Skeletal muscle tissue (tissue), 3 donors: ENCODE measurements at regions not wholly inside any gene's neighbourhood (a gene's known extent, or its start where the extent isn't known, plus 50 kb on each side); places are given as distances from the start of the nearest gene placed in this dataset.

Experiments
- H3K27ac ChIP-seq: one replicate; pipeline ENCODE4 v1.7.0; 2013; ENCODE audit warnings: mild to moderate bottlenecking, low read depth, low read length, inconsistent platforms
- H3K27me3 ChIP-seq, 3 donors: one replicate each; pipeline ENCODE4 v1.7.0; 2013; ENCODE audit warnings: low read length in 3 of 3; ENCODE audit not compliant: control insufficient read depth in 3 of 3, insufficient read depth in 3 of 3
- H3K36me3 ChIP-seq, 3 donors: one replicate each; pipeline ENCODE4 v1.7.0; 2013; ENCODE audit warnings: low read length in 3 of 3; ENCODE audit not compliant: control insufficient read depth in 3 of 3, insufficient read depth in 3 of 3
- H3K4me1 ChIP-seq, 3 donors: one replicate each; pipeline ENCODE4 v1.7.0; 2013; ENCODE audit warnings: low read length in 3 of 3, mild to moderate bottlenecking in 3 of 3; ENCODE audit not compliant: control insufficient read depth in 3 of 3, insufficient read depth in 3 of 3
- H3K4me3 ChIP-seq, 3 donors: one replicate each; pipeline ENCODE4 v1.7.0; 2013; ENCODE audit warnings: low read length in 3 of 3
- H3K9ac ChIP-seq, 3 donors: one replicate each; pipeline ENCODE4 v1.7.0; 2013; ENCODE audit warnings: low read length in 3 of 3, mild to moderate bottlenecking in 3 of 3, moderate library complexity in 2 of 3, low read depth in 1 of 3
- H3K9me3 ChIP-seq, 3 donors: one replicate each; pipeline ENCODE4 v1.7.0; 2013; ENCODE audit warnings: low read length in 3 of 3; ENCODE audit not compliant: control insufficient read depth in 3 of 3
- donor health status: Osteomylitis.

DNA sequence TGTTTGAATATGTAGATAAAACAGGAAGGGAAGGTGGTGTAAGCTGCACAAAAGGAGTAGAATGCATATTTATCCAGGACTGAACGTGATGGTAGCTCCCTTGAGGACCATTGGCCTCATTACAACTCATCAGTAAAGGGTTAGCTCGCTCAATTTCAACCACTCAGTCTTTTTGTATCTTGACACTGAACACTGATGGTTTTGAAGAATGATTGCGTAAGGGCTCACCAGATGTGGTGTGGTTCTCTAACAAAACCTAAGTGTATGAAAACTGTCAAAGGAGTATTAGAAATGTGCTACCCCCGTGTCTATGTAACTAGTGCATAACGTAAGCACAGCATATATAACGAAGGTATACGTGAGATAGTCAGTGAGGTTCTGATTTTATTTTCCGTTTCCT is 272.4 kb upstream of the THSD7B start:
- Histone ChIP-seq H3K27ac (no peak overlapping the region), H3K9me3 (peaks cover 0 to 5% (median 3%) of the 10 kb centered on the region in 3 donors), H3K4me3 (no peak overlapping the region), H3K9ac (no peak overlapping the region), H3K4me1 (no peaks in the 10 kb centered on the region), H3K36me3 (no peaks in the 10 kb centered on the region), H3K27me3 (no peaks in the 10 kb centered on the region)

DNA sequence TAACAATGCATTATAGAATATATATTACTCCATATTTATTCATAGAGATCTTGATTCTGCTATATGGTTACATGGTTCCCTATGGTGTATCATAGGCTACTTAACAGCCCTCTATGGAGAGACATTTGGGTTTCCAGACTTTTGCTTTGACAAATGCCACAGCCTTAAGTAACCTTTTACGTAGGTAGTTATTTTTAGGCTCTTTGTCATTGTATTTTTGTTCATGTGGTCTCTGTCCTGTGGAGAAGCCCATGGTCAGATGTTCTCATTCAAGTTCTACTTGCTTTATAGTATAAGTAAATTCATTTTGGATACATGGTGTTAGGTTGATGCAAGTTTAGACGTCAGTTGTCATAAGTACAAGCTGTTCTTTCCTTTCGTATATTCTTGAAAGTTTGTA is 275.2 kb upstream of the THSD7B start:
- no peak overlapping the region for H3K9ac ChIP-seq
- no peaks in the 10 kb centered on the region for H3K36me3 ChIP-seq
- peaks cover 0 to 5% (median 3%) of the 10 kb centered on the region in 3 donors for H3K9me3 ChIP-seq
- H3K27me3 ChIP-seq: no peaks in the 10 kb centered on the region
- no peak overlapping the region for H3K27ac ChIP-seq
- H3K4me1 ChIP-seq: no peaks in the 10 kb centered on the region
- no peak overlapping the region for H3K4me3 ChIP-seq

DNA sequence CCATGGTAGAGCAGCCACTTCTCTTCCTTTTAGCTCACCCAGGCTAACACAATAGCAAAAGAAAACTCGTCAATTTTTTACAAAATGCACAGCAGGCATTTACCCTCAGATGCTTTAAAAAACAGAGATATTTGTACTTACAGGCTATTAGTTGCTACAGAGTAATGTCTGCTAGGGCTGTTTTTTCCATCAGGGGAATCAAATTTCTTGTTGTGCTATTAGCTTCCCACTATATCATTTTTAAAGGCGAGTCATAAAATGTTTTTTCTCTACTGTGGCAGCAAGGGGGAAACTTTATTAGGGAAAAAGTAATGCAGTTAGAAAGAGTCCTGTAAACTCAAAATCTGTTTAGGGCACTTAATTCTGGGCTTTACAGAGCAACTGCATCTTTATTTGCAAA is 277.9 kb upstream of the THSD7B start:
- no peaks in the 10 kb centered on the region for H3K4me1 ChIP-seq
- H3K27ac ChIP-seq: no peak overlapping the region
- no peak overlapping the region for H3K4me3 ChIP-seq
- peaks cover 0 to 5% (median 3%) of the 10 kb centered on the region in 3 donors for H3K9me3 ChIP-seq
- H3K36me3 ChIP-seq: no peaks in the 10 kb centered on the region
- H3K9ac ChIP-seq: no peak overlapping the region
- no peaks in the 10 kb centered on the region for H3K27me3 ChIP-seq

DNA sequence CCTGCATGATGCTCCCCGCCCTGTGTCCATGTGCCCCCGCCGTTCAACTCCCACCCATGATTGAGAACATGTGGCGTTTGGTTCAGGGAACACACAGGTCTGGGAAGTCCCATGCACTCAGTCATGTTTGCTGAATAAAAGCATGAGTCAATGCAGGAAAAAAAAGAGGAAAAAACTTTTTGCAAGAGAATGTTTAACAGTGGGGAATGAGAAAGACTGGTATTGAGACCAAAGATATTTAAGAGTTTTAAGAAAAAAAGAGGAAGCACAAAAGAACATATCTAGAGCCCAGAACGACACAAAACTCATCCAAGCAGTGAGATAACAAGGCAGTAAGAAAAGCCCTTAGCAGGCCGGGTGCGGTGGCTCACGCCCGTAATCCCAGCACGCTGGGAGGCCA is 279.2 kb upstream of the THSD7B start:
- Histone ChIP-seq H3K4me1 (no peaks in the 10 kb centered on the region), H3K36me3 (no peaks in the 10 kb centered on the region), H3K27me3 (no peaks in the 10 kb centered on the region), H3K27ac (no peak overlapping the region), H3K9ac (no peak overlapping the region), H3K9me3 (peaks cover 0 to 5% (median 0%) of the 10 kb centered on the region in 3 donors), H3K4me3 (no peak overlapping the region)

DNA sequence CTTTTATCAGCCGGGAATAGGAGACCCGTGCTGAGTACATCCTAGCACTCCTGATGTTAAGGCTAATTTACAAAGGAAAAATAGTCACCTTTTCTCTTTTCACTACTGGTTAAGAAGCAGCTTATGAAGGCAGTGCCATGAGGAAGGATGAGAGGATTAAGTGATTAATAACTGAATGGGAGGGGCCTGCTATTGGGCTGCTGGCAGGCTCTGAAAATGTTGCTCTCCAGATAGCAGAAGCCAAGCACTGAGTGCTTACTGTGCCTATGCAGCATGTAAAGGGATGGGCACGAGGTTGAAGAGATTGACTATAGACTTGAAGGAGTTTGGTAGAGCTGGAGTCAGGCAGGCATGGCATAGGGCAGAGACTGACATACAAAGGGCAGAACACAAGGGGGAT is 282.4 kb upstream of the THSD7B start:
- Histone ChIP-seq H3K9me3 (peaks cover 0 to 6% (median 5%) of the 10 kb centered on the region in 3 donors), H3K4me3 (no peak overlapping the region), H3K4me1 (no peaks in the 10 kb centered on the region), H3K27ac (no peak overlapping the region), H3K36me3 (no peaks in the 10 kb centered on the region), H3K9ac (no peak overlapping the region), H3K27me3 (no peaks in the 10 kb centered on the region)

DNA sequence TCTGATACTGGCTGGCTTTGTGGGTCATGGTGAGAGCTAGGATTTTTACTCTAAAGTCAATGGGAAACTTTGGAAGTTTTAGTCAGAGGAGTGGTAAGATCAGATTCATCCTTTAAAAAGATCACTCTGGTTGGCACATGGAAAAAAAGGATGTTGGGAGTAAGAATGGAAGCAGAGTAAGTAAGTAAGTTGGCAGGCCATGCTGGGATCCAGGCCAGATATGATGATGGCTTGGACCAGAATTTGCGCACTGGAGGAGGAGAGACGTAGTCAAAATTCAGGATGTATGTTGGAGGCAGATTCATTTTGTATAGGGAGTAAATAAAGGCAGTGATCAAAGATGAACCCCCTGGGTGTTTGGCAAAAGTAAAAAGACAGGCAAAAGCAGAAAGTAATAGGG is 283.3 kb upstream of the THSD7B start:
- Histone ChIP-seq H3K27me3 (no peaks in the 10 kb centered on the region), H3K4me3 (no peak overlapping the region), H3K27ac (no peak overlapping the region), H3K4me1 (no peaks in the 10 kb centered on the region), H3K9me3 (peaks cover 0 to 6% (median 5%) of the 10 kb centered on the region in 3 donors), H3K36me3 (no peaks in the 10 kb centered on the region), H3K9ac (no peak overlapping the region)

DNA sequence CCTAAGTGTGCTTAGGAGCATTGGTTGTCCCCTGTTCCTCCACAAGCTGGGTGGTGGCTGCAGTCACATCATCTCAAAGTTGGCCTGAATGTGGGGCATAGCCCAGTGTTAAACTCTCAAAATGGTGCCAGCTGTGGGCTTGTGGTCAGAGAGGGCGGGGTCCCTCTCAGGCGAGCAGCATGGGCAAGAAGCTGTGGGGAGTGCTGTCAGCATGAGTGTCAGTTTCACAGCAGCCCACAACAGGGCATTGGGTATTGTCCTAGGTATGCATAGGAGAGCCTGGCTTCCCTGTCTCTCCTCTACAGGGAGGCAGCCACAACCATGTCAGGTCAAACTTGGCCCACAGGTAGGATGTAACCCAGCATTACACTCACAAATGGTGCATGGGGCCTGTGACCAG is 285.6 kb upstream of the THSD7B start:
- Histone ChIP-seq H3K36me3 (no peaks in the 10 kb centered on the region), H3K27me3 (no peaks in the 10 kb centered on the region), H3K9me3 (peaks cover 0 to 6% (median 5%) of the 10 kb centered on the region in 3 donors), H3K4me3 (no peak overlapping the region), H3K4me1 (no peaks in the 10 kb centered on the region), H3K27ac (no peak overlapping the region), H3K9ac (no peak overlapping the region)

DNA sequence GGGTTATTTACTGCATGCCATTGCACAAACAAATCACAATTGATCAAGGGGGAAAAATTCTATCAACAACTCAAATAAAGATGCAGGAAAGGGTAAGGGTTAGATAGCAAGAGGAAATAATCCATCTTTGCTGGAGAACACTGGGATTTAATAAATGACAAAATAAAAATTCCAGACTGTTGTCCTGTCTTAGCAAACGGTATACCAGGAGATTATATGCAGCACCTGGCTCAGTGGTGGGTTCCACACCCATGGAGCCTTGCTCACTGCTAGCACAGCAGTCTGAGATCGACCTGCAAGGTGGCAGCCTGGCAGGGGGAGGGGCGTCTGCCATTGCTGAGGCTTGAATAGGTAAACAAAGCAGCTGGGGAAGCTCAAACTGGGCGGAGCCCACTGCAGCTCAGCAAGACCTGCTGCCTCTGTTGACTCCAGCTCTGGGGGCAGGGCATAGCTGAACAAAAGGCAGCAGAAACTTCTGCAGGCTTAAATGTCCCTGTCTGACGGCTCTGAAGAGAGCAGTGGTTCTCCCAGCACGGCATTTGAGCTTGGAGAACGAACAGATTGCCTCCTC is 296.5 kb upstream of the THSD7B start:
- Histone ChIP-seq H3K4me1 (no peaks in the 10 kb centered on the region), H3K9me3 (no peaks in the 10 kb centered on the region), H3K27ac (no peak overlapping the region), H3K9ac (no peak overlapping the region), H3K27me3 (peaks cover 0 to 2% (median 0%) of the 10 kb centered on the region in 3 donors), H3K4me3 (no peak overlapping the region), H3K36me3 (no peaks in the 10 kb centered on the region)

DNA sequence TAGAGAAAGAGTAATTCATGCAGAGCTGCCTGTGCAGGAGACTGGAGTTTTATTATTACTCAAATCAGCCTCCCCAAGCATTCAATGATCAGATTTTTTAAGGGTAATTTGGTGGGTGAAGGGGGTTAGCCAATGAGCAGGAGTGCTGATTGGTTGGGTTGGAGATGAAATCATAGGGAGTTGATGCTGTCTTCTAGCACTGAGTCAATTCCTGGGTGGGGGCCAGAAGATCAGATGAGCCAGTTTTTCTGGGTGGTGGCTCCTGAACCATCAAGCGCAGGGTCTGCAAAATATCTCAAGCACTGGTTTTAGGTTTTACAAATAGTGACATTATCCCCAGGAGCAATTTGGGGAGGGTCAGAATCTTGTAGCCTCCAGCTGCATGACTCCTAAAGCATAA is 312.8 kb upstream of the THSD7B start:
- no peak overlapping the region for H3K27ac ChIP-seq

DNA sequence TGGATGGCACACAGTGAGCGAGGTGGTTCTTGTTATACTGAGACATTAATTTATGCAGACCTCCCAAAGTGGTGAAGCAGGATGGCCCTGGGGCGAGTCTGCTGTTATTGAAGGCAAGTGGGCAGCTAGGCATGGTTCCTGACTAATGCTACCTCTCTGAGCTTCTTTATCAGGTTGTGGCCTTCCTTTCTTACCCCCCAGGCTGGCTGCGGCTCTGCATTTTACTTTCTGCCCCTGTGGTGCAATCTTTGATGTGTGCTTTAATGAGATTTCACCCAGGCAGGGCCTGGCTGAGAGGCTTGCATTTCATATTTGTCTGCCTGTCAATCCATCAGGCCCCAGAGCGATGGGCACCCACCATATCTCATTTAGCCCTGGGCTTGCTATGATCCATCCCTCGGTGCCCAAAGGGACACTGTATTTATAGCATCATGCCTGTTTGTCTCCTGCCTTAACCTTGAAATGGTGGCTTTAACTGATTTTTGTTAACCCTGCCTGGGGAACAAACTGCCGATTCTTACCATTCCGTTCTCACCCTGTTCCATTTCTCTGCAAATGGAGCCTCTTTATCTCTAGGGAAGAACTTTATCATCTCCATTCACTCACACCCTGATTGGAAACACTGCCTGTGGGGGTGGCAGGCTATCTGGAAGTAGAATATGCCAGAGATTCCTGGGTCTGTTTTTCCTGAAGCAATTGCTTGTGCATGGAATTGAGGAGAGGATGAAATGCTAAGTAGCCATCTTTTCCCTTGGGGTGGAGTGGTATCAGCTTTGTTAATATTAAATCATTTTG is 316.2 kb upstream of the THSD7B start:
- H3K27ac ChIP-seq: no peak overlapping the region
- no peak overlapping the region for H3K9ac ChIP-seq
- no peaks in the 10 kb centered on the region for H3K9me3 ChIP-seq
- no peaks in the 10 kb centered on the region for H3K36me3 ChIP-seq
- no peaks in the 10 kb centered on the region for H3K4me1 ChIP-seq
- H3K4me3 ChIP-seq: no peak overlapping the region
- peaks cover 0 to 4% (median 0%) of the 10 kb centered on the region in 3 donors for H3K27me3 ChIP-seq

More for the DNA sequence above, 312.8 kb upstream of the THSD7B start:
- peaks cover 0 to 4% (median 3%) of the 10 kb centered on the region in 3 donors for H3K27me3 ChIP-seq
- H3K9me3 ChIP-seq: no peaks in the 10 kb centered on the region
- no peak overlapping the region for H3K9ac ChIP-seq
- H3K4me3 ChIP-seq: no peak overlapping the region
- no peaks in the 10 kb centered on the region for H3K36me3 ChIP-seq
- H3K4me1 ChIP-seq: no peaks in the 10 kb centered on the region
